EH (cell line): ENCODE measurements at regions not wholly inside any gene's neighbourhood (a gene's known extent, or its start where the extent isn't known, plus 50 kb on each side); places are given as distances from the start of the nearest gene placed in this dataset.

Experiments
- DNase-seq: peaks from one replicate; pipeline ENCODE4 v3.0.0-alpha.2; 2015; ENCODE audit warnings: low read depth

DNA sequence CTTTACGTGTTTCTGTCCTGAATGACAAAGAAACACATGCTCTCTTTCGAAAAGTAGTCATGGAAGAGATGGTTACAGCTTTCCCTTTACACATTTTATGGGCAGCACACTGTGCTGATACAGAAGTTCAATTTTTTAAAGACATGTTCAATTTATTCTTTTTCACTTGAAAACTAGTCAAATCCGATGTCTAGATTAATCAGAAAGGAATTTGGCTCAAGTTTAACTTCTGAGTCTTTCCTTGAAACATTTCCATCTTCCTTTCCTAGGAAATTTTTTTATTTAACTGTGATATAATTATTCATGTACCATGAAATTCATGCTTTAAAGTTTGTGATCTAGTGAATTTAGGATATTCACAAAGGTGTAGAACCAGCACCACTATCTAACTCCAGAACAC lies 360.1 kb downstream of the TNS3 start:
- DNase-seq, result peak; percentile 21

GRCh38 chr7:47218378-47219176 lies 363.3 kb downstream of the TNS3 start:
- peak; percentile 84 for DNase-seq

DNA sequence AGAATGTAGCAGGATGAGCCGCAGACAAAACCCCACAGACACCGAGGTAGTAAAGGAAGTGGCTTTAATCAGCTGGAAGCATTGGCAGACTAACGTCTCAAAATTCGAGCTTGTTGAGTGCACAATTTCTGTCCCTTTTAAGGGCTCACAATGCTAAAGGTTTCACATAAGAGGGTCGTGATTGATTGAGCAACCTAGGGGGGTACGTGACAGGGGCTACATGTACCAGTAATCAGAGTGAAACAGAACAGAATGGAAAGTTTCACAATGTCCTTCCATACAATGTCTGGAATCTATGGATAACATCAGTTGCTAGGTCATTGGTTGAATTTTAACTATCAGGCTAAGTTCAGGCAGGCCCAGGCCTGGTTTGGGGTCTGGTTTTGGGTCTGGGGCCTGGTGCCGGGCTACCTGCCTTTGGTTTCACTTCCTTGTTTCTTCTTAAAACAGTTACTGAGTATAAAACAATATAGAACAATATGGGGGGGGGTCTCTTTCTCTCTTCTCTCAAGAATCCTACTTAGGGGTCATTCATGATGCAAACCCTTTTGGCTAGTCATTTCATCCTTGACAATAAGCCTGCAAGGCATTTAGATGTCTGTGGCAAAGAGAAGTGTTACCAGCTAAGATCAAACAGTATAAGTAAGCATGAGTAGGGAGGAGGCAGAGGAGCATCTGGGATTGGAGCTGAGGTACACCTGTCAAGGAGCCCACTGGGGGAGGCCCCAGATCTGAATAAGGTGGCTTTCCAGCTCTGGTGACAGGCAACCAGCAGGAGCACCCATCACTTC lies 364.1 kb downstream of the TNS3 start:
- no peak for DNase-seq

- DNase-seq, result no peak
Measured at GRCh38 chr7:47217086-47217485, 364.8 kb downstream of the TNS3 start.

- DNase-seq, result no peak
Measured at GRCh38 chr7:47216439-47216838, 365.5 kb downstream of the TNS3 start.

DNA sequence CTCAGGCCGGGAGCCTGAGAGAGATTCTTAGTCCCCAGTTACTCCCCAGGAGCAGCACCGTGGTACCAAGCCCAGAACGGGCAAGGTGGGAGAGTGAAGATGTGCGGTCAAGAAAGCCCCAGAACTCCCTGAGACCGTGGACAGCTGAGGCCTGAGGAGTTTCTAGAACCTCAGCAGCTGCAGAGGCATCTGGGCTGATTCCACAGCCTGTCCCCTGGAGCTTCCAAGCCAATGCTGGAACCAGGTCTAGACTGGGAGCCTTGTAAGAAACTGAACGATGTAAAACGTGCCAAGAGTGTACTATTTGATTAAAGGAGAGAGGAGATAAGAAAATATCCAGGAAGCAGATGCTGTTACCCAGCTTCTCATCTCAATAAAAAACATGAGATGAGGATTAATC lies 366.3 kb downstream of the TNS3 start:
- DNase-seq, result no peak

GRCh38 chr7:47215049-47215448 lies 366.9 kb downstream of the TNS3 start:
- DNase-seq, result no peak

DNA sequence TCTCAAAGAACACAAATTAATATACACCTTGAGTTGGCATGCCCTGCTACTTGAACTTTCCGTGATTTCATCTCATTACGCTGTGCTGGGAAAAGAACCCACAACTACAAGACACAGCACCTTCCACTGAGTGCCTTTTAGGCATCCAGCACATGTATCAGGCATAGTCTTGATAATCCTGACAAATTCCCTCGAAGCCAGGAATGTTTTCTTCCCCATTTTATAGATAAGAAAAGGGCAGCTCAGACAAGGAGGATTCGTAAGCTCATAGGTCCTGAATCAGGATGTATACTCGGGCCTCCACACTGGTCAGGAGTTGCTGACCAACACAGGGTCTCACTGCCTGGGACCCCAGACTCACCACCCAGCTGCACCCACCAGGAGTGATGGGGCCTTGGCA lies 368.6 kb downstream of the TNS3 start:
- no peak for DNase-seq

- no peak for DNase-seq
Measured at GRCh38 chr7:47211519-47211973, 370.4 kb downstream of the TNS3 start.

DNA sequence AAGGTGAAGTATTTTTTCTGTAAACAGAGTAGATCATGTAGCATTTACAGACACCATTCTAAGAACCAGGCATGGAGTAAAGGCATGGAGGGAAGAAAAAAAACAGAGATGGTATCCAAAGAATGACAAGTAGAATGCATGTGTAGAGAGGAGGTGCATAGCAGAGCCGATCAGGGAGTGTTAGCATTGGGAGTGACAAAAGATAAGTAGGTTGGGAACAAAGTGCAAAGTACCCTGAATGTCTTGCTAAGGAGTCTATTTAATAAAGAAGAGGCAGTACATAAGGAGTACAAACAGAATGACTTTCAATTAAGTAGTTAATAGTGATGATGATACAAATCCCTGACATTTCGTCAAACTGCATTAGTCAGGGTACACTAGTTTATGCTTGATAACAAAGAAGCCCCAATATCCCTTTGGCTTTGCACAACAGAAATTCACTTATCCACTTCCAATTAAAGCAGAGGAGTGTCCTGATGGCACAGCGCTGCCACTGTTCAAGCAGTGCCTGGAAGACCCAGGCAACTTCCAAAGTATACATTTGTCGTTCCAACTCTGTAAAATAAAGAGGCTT lies 371.5 kb downstream of the TNS3 start:
- DNase-seq, result no peak

- DNase-seq, result no peak
Measured at GRCh38 chr7:47207956-47208355, 374.0 kb downstream of the TNS3 start.

GRCh38 chr7:47204709-47205108 lies 377.2 kb downstream of the TNS3 start:
- no peak for DNase-seq

DNA sequence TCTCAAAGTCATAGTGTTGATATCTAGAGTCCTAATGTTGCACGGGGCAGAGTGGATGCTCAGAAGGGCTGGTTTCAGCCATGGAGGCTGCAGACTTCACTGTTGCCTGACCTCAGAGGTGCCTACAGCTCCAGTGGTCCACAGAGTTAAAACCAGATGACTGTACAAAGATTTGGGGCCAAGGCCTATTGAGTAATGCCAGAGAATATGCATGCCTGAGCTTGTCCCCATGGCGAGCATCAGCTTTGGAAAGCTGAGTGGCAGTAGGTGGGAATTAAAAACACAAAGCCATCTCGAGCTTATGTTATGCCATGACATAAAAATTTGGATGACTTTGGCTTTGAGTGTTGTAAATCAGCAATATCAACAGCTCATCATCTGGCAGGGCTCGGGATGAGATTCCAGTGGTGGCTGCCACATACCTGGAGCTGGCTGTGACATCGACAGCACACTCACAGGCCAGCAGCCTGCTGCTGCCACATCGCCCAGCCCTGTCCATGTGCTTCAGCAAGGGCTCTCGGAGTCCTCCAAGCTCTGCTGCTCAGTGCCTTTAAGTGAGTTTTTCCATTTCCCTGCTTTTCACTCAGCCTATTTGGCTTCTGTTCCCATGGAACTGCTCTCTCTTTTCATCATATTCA lies 379.6 kb downstream of the TNS3 start:
- DNase-seq, result peak; percentile 20

- DNase-seq, result no peak
Measured at GRCh38 chr7:47198159-47198558, 383.8 kb downstream of the TNS3 start.

- DNase-seq, result no peak
Measured at GRCh38 chr7:47197486-47197885, 384.4 kb downstream of the TNS3 start.

- DNase-seq, result no peak
Measured at GRCh38 chr7:47196737-47197136, 385.2 kb downstream of the TNS3 start.

GRCh38 chr7:47196106-47196645 lies 385.7 kb downstream of the TNS3 start:
- no peak for DNase-seq

DNA sequence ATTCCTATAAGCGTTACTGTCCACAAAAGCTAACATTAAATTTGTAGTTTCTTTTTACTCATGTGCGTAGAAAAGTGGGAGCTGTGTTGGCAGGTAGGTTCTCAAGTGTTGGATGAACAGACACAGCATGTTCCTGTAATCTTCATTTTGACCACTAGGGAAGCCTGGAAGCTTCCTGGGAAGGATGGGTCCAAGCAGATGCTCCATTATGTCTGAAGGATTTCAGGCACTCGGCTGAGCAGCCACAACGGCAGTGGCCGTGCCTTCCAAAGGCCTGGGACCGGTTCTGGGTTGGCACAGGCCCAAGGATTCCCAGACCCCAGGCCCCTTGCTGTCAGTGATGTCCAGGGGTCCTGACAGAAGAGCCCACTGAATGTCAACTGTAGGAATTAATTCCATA lies 386.3 kb downstream of the TNS3 start:
- no peak for DNase-seq

DNA sequence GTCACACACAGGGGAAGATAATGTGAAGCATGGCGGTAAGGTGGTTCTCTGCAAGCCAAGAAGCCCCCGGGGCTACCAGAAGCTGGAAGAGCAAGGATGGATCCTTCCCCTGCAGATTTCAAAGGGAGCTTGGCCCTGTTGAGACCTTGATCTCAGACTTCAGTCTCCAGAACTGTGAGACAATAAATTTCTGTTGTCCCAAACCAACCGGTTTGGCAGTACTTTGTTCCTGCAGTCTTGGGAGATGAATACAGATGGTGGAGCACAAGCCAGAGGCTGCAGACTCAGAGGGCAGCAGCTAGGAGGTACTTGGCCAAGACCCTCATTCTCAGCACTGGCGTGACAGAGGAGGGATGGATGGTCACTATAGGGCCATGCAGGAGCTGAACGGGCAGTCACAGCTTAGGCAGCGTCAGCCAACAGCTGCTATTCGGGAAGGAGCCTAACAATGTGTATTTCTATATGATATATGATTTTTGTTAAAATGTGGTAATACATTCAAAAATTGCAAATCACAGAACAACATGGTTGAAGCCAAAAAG lies 387.3 kb downstream of the TNS3 start:
- DNase-seq, result no peak

DNA sequence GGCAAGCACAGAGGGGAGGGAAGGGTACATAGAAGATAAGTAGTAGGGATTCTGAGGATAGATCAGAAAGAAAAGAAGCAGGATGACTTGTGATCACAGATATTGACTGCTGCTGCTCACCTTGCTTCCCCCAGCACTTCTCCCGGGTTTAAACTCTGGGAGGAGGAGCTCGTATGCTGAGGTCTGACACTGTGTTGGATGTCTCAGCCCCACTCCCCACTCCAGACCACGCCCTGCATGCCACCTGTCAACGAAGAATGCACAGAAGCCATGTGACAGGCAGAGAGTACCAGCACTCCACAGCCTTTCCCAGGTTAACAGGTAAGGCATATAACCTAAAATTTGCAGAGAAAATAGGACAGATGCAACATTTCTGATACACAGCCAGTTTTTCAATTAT lies 388.9 kb downstream of the TNS3 start:
- DNase-seq, result no peak

DNA sequence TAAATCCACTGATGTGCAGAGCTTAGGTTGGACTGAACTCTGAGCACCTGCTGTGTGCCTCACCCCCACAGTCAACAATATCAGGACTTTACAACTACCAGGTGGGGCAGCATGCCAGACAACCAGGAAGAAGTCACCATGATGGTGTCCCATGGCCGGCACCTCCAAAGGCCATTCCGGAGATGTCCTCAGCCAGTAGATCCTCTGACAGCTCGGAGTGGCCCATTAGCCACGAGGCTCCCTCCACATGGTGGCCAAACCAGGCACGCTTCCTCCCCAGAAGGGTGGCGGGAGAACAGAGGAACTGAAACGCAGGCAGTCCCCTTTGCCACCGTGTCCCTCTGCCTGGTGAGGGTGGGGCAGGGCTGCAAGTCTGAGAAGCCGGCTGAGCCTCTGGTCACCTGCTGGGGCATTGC lies 390.0 kb downstream of the TNS3 start:
- no peak for DNase-seq

DNA sequence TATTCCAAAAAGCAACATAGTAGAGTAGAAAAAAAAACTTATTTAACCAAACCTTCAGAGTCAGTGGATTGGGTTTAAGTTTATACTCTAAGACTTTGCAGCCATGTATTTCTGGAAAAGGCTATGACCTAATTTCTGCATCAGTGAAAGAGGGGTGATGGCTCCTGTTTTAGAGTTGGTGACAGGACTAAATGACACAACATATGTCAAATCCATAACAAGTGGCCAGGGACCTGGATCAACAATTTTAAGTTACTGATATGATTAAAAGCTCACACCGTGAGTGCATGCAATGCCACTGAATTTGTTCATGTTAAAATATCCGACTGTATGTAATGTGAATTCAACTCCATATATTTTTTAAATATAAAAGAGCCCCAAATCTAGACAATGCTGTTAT lies 390.6 kb downstream of the TNS3 start:
- DNase-seq, result no peak
